ENCODE measurements at regions not wholly inside any gene's neighbourhood (a gene's known extent, or its start where the extent isn't known, plus 50 kb on each side); places are given as distances from the start of the nearest gene placed in this dataset.
"Not testable (repeated sequence)": the region's sequence is repeated elsewhere in the genome, so short reads cannot be mapped to it uniquely, and the experiment has no call there.

GRCh38 chr5:124499818-124500217, 246.6 kb downstream of the ZNF608 start:
- H3K4me2 ChIP-seq (ENCODE audit: insufficient read depth, low read length); BruUV-seq (replicated peaks): not testable (repeated sequence)

GRCh38 chr5:124496968-124497367, 249.5 kb downstream of the ZNF608 start:
- H3K4me3 ChIP-seq; H3K27ac ChIP-seq (ENCODE audit: extremely low read depth, low read depth, low read length); H2AFZ ChIP-seq (ENCODE audit: low read depth, low read length); DNase-seq (ENCODE audit: extremely low read depth in 1 of 4, low spot score in 3 of 4); H3K4me1 ChIP-seq (replicated peaks in 1 of 2; ENCODE audit: control insufficient read depth in 2 of 2, insufficient read depth in 2 of 2, low read length in 2 of 2); H3K9me3 ChIP-seq (replicated peaks; ENCODE audit: control insufficient read depth, insufficient read depth, low read depth, low read length); CTCF ChIA-PET (ENCODE audit: low intra/inter-chr PET ratio); H3K36me3 ChIP-seq (ENCODE audit: control insufficient read depth, insufficient read depth, low read length); ATAC-seq; in situ Hi-C loops (cut with MboI); H4K20me1 ChIP-seq (replicated peaks; ENCODE audit: control insufficient read depth, insufficient read depth, low read length); H3K9me1 ChIP-seq (ENCODE audit: control insufficient read depth, insufficient read depth, low read length); intact Hi-C loops (cut with micrococcal nuclease); H3K4me2 ChIP-seq (ENCODE audit: insufficient read depth, low read length); BruUV-seq (replicated peaks); FAIRE-seq; H3K9ac ChIP-seq (ENCODE audit: insufficient read depth in 1 of 2, low read depth in 2 of 2, low read length in 2 of 2); H3K27me3 ChIP-seq (ENCODE audit: control insufficient read depth in 2 of 2, insufficient read depth in 2 of 2, low read length in 2 of 2); H3K79me2 ChIP-seq (ENCODE audit: control insufficient read depth, insufficient read depth, low read length): not testable (repeated sequence)
- WGBS (ENCODE audit: insufficient coverage, low coverage, missing lambda C conversion rate): 0% methylated on average over 4 of the region's 4 CpGs
- POLR2A ChIA-PET: interaction anchor here (0.6 kb wide), 1 partner anchor 65 kb away, joined by 3 read pairs; no protein-coding TSS in a partner anchor

More at GRCh38 chr5:124499818-124500217, 246.6 kb downstream of the ZNF608 start:
- DNase-seq (ENCODE audit: extremely low read depth in 1 of 4, low spot score in 3 of 4); H3K9ac ChIP-seq (ENCODE audit: insufficient read depth in 1 of 2, low read depth in 2 of 2, low read length in 2 of 2); H3K79me2 ChIP-seq (ENCODE audit: control insufficient read depth, insufficient read depth, low read length); H3K9me1 ChIP-seq (ENCODE audit: control insufficient read depth, insufficient read depth, low read length); intact Hi-C loops (cut with micrococcal nuclease); in situ Hi-C loops (cut with MboI); FAIRE-seq; H4K20me1 ChIP-seq (replicated peaks; ENCODE audit: control insufficient read depth, insufficient read depth, low read length); H3K4me1 ChIP-seq (replicated peaks in 1 of 2; ENCODE audit: control insufficient read depth in 2 of 2, insufficient read depth in 2 of 2, low read length in 2 of 2); H3K27ac ChIP-seq (ENCODE audit: extremely low read depth, low read depth, low read length); H2AFZ ChIP-seq (ENCODE audit: low read depth, low read length); POLR2A ChIA-PET; H3K4me3 ChIP-seq; H3K9me3 ChIP-seq (replicated peaks; ENCODE audit: control insufficient read depth, insufficient read depth, low read depth, low read length); CTCF ChIA-PET (ENCODE audit: low intra/inter-chr PET ratio); H3K36me3 ChIP-seq (ENCODE audit: control insufficient read depth, insufficient read depth, low read length); H3K27me3 ChIP-seq (ENCODE audit: control insufficient read depth in 2 of 2, insufficient read depth in 2 of 2, low read length in 2 of 2); ATAC-seq: not testable (repeated sequence)
- WGBS (ENCODE audit: insufficient coverage, low coverage, missing lambda C conversion rate): 0% methylated on average over 3 of the region's 5 CpGs
- peak; percentile 77 for TF ChIP-seq NFIC (IDR thresholded peaks at IDR 0.05)

All from K562 (cell line).